GM12872 (cell line): ENCODE measurements at regions not wholly inside any gene's neighbourhood (a gene's known extent, or its start where the extent isn't known, plus 50 kb on each side); places are given as distances from the start of the nearest gene placed in this dataset.

Experiments
- TF ChIP-seq, protein P1 (sequence below): IDR thresholded peaks from 3 replicates; pipeline ENCODE4 v1.5.1; 2011; ENCODE audit warnings: low read depth, mild to moderate bottlenecking, low read length, moderate library complexity; ENCODE audit not compliant: insufficient read depth

DNA sequence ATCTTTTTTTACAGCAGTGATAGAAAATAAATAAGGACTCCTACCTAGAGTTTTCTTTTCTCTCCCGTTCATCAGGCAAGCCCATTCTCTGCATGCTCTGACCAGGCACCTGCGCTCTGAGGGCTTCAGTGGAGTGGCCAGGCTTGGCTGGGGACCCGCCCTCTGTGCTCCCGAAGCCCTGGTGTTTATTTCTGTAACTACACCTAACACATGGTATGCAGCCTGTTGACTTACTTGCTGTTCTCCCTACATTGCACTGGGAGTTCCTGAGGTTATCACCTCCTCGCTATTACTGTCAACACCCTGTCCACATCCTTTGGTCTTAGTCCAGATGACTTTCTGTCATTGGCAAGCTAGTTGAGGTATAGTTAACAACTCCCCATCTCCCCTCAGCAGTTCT lies 317.7 kb downstream of the LPIN1 start:
- TF ChIP-seq, protein P1, sequence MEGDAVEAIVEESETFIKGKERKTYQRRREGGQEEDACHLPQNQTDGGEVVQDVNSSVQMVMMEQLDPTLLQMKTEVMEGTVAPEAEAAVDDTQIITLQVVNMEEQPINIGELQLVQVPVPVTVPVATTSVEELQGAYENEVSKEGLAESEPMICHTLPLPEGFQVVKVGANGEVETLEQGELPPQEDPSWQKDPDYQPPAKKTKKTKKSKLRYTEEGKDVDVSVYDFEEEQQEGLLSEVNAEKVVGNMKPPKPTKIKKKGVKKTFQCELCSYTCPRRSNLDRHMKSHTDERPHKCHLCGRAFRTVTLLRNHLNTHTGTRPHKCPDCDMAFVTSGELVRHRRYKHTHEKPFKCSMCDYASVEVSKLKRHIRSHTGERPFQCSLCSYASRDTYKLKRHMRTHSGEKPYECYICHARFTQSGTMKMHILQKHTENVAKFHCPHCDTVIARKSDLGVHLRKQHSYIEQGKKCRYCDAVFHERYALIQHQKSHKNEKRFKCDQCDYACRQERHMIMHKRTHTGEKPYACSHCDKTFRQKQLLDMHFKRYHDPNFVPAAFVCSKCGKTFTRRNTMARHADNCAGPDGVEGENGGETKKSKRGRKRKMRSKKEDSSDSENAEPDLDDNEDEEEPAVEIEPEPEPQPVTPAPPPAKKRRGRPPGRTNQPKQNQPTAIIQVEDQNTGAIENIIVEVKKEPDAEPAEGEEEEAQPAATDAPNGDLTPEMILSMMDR, result no peak

- TF ChIP-seq, protein P1, result no peak
These were observed 319.7 kb downstream of the LPIN1 start for GRCh38 chr2:12066116-12066515.

DNA sequence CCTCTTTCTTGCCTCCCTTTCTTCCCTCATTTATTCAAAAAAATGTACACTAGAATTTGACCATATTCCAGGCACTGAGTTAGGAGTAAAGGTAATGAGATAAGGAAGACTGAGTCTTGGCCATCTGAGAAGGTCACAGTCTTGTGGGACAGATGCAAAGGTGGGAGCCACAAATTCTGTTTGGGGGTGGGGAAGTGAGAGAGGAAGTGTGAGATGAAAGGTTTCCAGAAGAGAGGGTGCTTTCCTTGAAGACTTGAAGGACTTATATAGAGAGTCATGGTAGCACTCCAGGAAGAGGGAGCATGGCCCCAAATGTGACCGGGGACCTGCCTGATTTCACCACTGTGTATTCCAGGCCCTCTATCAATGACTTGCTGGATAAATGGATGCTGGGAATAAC lies 320.6 kb downstream of the LPIN1 start:
- TF ChIP-seq, protein P1, result no peak

DNA sequence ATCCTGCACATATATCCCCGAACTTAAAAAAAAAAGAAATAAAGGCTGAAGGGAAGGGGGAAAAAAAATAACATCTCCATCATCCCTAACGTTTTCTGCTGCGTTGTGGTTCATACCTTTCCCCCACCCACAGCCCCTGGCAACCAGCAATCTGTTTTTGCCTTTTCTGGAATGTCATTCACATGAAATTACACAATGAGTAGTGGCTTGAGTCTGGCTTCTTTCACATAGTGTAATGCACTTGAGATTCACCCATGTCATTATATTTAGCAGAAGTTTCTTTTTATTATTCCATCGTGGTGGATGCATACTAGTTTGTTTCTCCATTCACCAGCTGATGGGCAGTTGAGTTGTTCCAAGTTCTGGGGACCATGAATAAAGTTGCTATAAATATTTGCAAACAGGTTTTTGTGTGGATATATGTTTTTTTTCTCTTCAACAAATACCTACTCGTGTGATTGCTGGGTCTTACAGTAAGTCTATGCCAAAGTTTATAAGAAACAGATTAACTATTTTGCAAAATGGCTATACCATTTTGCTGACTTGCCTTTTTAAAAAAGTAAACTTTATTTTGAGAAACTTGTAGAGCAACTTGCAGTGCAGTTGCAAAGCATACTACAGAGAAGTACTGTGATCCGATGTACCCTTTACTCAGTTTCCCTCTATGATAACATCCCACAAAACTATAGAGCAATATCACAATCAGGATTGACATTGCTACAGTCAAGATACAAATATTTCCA lies 322.5 kb downstream of the LPIN1 start:
- TF ChIP-seq, protein P1, result no peak

DNA sequence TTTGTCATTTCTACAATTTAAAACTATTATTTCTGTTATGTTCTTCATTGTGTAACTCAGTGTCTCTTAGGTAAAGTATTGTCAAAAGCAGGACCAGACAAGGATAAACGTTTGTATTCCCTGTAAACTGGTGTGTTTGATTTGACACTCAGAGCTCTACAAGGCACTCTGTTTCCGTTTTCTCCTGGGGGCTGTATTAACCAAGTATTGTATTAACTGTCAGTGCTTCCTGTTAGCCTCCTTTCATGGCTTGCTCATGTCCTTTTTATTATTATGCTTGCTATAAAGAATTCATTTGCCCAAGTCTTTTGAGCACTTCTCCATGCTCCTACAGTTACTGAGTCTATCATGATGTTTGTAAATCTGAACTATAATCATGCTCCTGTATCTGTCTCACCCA lies 323.7 kb downstream of the LPIN1 start:
- TF ChIP-seq, protein P1, result no peak

DNA sequence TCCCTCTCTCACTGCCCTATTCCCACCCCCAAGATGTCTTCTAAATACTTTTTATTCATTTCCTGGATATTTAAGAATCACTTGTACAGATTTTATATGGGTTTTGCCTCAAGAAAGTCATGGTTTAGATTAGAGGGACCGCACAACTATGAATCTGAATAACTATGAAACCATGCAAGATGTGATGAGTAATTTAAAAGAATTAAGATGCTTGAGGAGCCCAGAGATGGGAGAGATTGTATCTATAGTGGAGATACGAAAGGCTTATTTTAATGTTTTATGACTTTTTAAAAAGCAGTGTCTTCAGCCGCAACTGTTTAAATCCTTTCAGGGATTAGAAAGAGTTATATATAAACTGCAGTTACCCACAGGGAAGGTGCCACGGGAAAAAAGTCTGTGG lies 324.1 kb downstream of the LPIN1 start:
- TF ChIP-seq, protein P1, result no peak

DNA sequence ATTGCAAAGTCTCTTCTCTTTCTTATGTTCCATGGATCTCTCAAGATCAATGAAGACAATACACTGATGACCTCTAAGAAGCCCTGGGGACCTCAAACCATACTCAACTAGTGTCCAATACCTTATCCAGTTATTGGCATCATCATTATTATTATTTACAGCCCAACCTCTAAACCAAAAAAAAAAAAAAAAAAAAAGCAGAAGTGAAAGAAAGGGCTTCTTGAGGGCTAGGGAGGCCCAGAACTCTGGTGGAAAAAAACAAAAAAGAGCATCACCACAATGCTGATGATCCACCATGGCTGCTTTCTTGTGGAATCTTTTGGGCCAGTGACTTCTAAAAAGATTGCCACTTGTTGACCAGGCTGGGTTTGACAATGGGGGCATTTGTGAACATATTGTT lies 324.9 kb downstream of the LPIN1 start:
- TF ChIP-seq, protein P1, result no peak
